ENCODE measurements at regions not wholly inside any gene's neighbourhood (a gene's known extent, or its start where the extent isn't known, plus 50 kb on each side); places are given as distances from the start of the nearest gene placed in this dataset.
"Not testable (repeated sequence)": the region's sequence is repeated elsewhere in the genome, so short reads cannot be mapped to it uniquely, and the experiment has no call there.

- H3K27me3 ChIP-seq (ENCODE audit: control insufficient read depth in 2 of 2, insufficient read depth in 2 of 2, low read length in 2 of 2), result no peaks in the 10 kb centered on the region
- H3K9ac ChIP-seq (ENCODE audit: low read depth in 1 of 2, low read length in 2 of 2), result no peak overlapping the region
- no peak overlapping the region for H3K4me3 ChIP-seq (ENCODE audit: low read length in 2 of 2)
- H3K27ac ChIP-seq (ENCODE audit: low read depth in 2 of 2, low read length in 2 of 2), result no peak overlapping the region
- no peaks in the 10 kb centered on the region for H3K36me3 ChIP-seq (ENCODE audit: control insufficient read depth in 2 of 2, insufficient read depth in 2 of 2, low read length in 2 of 2)
- no peaks in the 10 kb centered on the region for H3K9me3 ChIP-seq (ENCODE audit: control insufficient read depth in 2 of 2, low read length in 2 of 2)
- H3K4me1 ChIP-seq (ENCODE audit: control insufficient read depth in 2 of 2, insufficient read depth in 2 of 2, low read length in 2 of 2), result no peaks in the 10 kb centered on the region
These were observed 1162.8 kb downstream of the DSC3 start for GRCh38 chr18:29879763-29880162.

DNA sequence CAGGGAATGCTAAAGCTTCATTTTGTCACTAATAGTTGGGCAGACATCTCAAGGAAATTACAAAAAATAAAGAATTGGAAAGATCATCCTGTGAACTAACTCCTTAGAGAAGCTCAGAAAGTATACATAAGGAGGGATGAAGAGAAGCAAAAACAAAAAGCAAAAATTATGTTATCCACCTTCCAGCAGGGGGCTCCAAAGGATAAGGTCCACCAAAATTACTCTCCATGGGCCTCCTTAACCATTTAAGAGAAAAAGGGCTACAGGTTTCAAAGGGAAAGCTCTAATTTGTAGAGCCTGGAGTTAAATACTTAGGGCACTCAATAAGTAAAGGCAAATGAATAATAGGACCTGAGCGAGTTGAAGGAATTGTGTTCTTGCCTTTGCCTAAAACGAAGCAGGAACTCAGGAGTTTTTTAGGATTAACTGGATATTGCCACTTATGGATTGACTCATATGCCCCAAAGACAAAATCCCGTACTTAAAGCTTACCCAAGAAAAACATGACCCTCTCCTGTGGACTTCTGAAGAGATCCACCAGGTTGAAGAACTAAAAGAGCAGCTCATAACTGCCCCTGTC lies 1167.9 kb downstream of the DSC3 start:
- Histone ChIP-seq H3K27ac (ENCODE audit: low read depth in 2 of 2, low read length in 2 of 2) (no peak overlapping the region), H3K27me3 (ENCODE audit: control insufficient read depth in 2 of 2, insufficient read depth in 2 of 2, low read length in 2 of 2) (no peaks in the 10 kb centered on the region), H3K9ac (ENCODE audit: low read depth in 1 of 2, low read length in 2 of 2) (no peak overlapping the region), H3K36me3 (ENCODE audit: control insufficient read depth in 2 of 2, insufficient read depth in 2 of 2, low read length in 2 of 2) (no peaks in the 10 kb centered on the region), H3K4me3 (ENCODE audit: low read length in 2 of 2) (no peak overlapping the region), H3K4me1 (ENCODE audit: control insufficient read depth in 2 of 2, insufficient read depth in 2 of 2, low read length in 2 of 2) (no peaks in the 10 kb centered on the region), H3K9me3 (ENCODE audit: control insufficient read depth in 2 of 2, low read length in 2 of 2) (no peaks in the 10 kb centered on the region)

- Histone ChIP-seq H3K9ac (ENCODE audit: low read depth in 1 of 2, low read length in 2 of 2) (no peak overlapping the region), H3K36me3 (ENCODE audit: control insufficient read depth in 2 of 2, insufficient read depth in 2 of 2, low read length in 2 of 2) (no peaks in the 10 kb centered on the region), H3K4me1 (ENCODE audit: control insufficient read depth in 2 of 2, insufficient read depth in 2 of 2, low read length in 2 of 2) (no peaks in the 10 kb centered on the region), H3K4me3 (ENCODE audit: low read length in 2 of 2) (no peak overlapping the region), H3K27me3 (ENCODE audit: control insufficient read depth in 2 of 2, insufficient read depth in 2 of 2, low read length in 2 of 2) (no peaks in the 10 kb centered on the region), H3K9me3 (ENCODE audit: control insufficient read depth in 2 of 2, low read length in 2 of 2) (no peaks in the 10 kb centered on the region), H3K27ac (ENCODE audit: low read depth in 2 of 2, low read length in 2 of 2) (no peak overlapping the region)
These were observed 1169.3 kb downstream of the DSC3 start for GRCh38 chr18:29873211-29873610.

GRCh38 chr18:29871246-29871645 lies 1171.3 kb downstream of the DSC3 start:
- Histone ChIP-seq H3K9me3 (ENCODE audit: control insufficient read depth in 2 of 2, low read length in 2 of 2) (no peaks in the 10 kb centered on the region), H3K9ac (ENCODE audit: low read depth in 1 of 2, low read length in 2 of 2) (no peak overlapping the region)

GRCh38 chr18:29862824-29863223 lies 1179.7 kb downstream of the DSC3 start:
- Histone ChIP-seq H3K9me3 (ENCODE audit: control insufficient read depth in 2 of 2, low read length in 2 of 2) (no peaks in the 10 kb centered on the region), H3K27me3 (ENCODE audit: control insufficient read depth in 2 of 2, insufficient read depth in 2 of 2, low read length in 2 of 2) (no peaks in the 10 kb centered on the region), H3K4me1 (ENCODE audit: control insufficient read depth in 2 of 2, insufficient read depth in 2 of 2, low read length in 2 of 2) (no peaks in the 10 kb centered on the region), H3K36me3 (ENCODE audit: control insufficient read depth in 2 of 2, insufficient read depth in 2 of 2, low read length in 2 of 2) (no peaks in the 10 kb centered on the region), H3K9ac (ENCODE audit: low read depth in 1 of 2, low read length in 2 of 2) (no peak overlapping the region), H3K27ac (ENCODE audit: low read depth in 2 of 2, low read length in 2 of 2) (no peak overlapping the region), H3K4me3 (ENCODE audit: low read length in 2 of 2) (no peak overlapping the region)

More at GRCh38 chr18:29871246-29871645, 1171.3 kb downstream of the DSC3 start:
- H3K4me3 ChIP-seq (ENCODE audit: low read length in 2 of 2), result no peak overlapping the region
- no peaks in the 10 kb centered on the region for H3K27me3 ChIP-seq (ENCODE audit: control insufficient read depth in 2 of 2, insufficient read depth in 2 of 2, low read length in 2 of 2)
- H3K4me1 ChIP-seq (ENCODE audit: control insufficient read depth in 2 of 2, insufficient read depth in 2 of 2, low read length in 2 of 2), result no peaks in the 10 kb centered on the region
- no peak overlapping the region for H3K27ac ChIP-seq (ENCODE audit: low read depth in 2 of 2, low read length in 2 of 2)
- H3K36me3 ChIP-seq (ENCODE audit: control insufficient read depth in 2 of 2, insufficient read depth in 2 of 2, low read length in 2 of 2), result no peaks in the 10 kb centered on the region

GRCh38 chr18:29855637-29856036 lies 1186.9 kb downstream of the DSC3 start:
- H3K4me1 ChIP-seq (ENCODE audit: control insufficient read depth in 2 of 2, insufficient read depth in 2 of 2, low read length in 2 of 2), result no peaks in the 10 kb centered on the region
- H3K9me3 ChIP-seq (ENCODE audit: control insufficient read depth in 2 of 2, low read length in 2 of 2), result no peaks in the 10 kb centered on the region
- no peak overlapping the region for H3K27ac ChIP-seq (ENCODE audit: low read depth in 2 of 2, low read length in 2 of 2)
- no peak overlapping the region for H3K4me3 ChIP-seq (ENCODE audit: low read length in 2 of 2)
- H3K36me3 ChIP-seq (ENCODE audit: control insufficient read depth in 2 of 2, insufficient read depth in 2 of 2, low read length in 2 of 2), result no peaks in the 10 kb centered on the region
- no peaks in the 10 kb centered on the region for H3K27me3 ChIP-seq (ENCODE audit: control insufficient read depth in 2 of 2, insufficient read depth in 2 of 2, low read length in 2 of 2)
- no peak overlapping the region for H3K9ac ChIP-seq (ENCODE audit: low read depth in 1 of 2, low read length in 2 of 2)

DNA sequence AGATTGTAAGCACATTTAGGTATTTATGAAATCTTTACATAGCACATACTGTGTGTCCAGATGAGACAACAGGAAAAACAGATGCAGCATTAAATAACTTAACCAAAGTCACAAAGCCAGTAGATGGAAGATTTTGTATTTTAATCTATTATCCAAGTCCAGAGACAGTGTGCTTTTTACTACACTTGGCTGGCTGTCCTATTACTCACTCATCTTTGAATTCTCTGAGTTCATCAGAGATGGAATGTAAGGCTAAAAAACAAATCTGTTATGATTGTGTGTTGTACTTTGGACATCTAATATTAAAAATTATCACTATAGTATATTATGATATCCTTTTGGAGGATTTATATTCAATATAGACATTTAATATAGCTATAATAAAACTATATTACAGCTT lies 1189.4 kb downstream of the DSC3 start:
- H3K27ac ChIP-seq (ENCODE audit: low read depth in 2 of 2, low read length in 2 of 2), result no peak overlapping the region
- no peak overlapping the region for H3K4me3 ChIP-seq (ENCODE audit: low read length in 2 of 2)
- no peaks in the 10 kb centered on the region for H3K36me3 ChIP-seq (ENCODE audit: control insufficient read depth in 2 of 2, insufficient read depth in 2 of 2, low read length in 2 of 2)

DNA sequence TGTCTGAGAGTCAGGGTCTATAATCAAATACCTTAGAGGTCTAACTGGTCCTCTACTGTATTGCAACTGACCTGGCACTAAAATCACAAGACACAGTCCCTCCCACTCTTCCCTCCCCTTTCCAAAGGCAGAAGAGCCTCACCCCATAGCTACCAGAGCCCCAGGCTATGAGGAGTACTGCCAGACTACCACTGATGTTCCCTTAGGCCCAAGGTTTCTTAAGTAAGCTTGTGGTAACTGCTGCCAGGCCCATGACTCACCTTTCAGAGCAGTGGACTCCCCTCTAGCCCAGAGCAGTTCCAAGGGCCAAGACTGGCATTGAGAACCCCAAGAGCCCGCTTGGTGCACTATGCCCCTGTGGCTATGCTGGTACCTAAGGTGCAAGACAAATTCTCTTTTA lies 1193.4 kb downstream of the DSC3 start:
- no peak overlapping the region for H3K27ac ChIP-seq (ENCODE audit: low read depth in 2 of 2, low read length in 2 of 2)
- H3K36me3 ChIP-seq (ENCODE audit: control insufficient read depth in 2 of 2, insufficient read depth in 2 of 2, low read length in 2 of 2), result no peaks in the 10 kb centered on the region
- no peaks in the 10 kb centered on the region for H3K4me1 ChIP-seq (ENCODE audit: control insufficient read depth in 2 of 2, insufficient read depth in 2 of 2, low read length in 2 of 2)
- H3K9me3 ChIP-seq (ENCODE audit: control insufficient read depth in 2 of 2, low read length in 2 of 2), result no peaks in the 10 kb centered on the region
- no peak overlapping the region for H3K4me3 ChIP-seq (ENCODE audit: low read length in 2 of 2)
- no peaks in the 10 kb centered on the region for H3K27me3 ChIP-seq (ENCODE audit: control insufficient read depth in 2 of 2, insufficient read depth in 2 of 2, low read length in 2 of 2)
- no peak overlapping the region for H3K9ac ChIP-seq (ENCODE audit: low read depth in 1 of 2, low read length in 2 of 2)

More for the DNA sequence above, 1189.4 kb downstream of the DSC3 start:
- Histone ChIP-seq H3K27me3 (ENCODE audit: control insufficient read depth in 2 of 2, insufficient read depth in 2 of 2, low read length in 2 of 2) (no peaks in the 10 kb centered on the region), H3K4me1 (ENCODE audit: control insufficient read depth in 2 of 2, insufficient read depth in 2 of 2, low read length in 2 of 2) (no peaks in the 10 kb centered on the region), H3K9ac (ENCODE audit: low read depth in 1 of 2, low read length in 2 of 2) (no peak overlapping the region), H3K9me3 (ENCODE audit: control insufficient read depth in 2 of 2, low read length in 2 of 2) (no peaks in the 10 kb centered on the region)

- Histone ChIP-seq H3K4me1 (ENCODE audit: control insufficient read depth in 2 of 2, insufficient read depth in 2 of 2, low read length in 2 of 2) (no peaks in the 10 kb centered on the region), H3K36me3 (ENCODE audit: control insufficient read depth in 2 of 2, insufficient read depth in 2 of 2, low read length in 2 of 2) (no peaks in the 10 kb centered on the region), H3K9ac (ENCODE audit: low read depth in 1 of 2, low read length in 2 of 2) (no peak overlapping the region), H3K27ac (ENCODE audit: low read depth in 2 of 2, low read length in 2 of 2) (no peak overlapping the region), H3K9me3 (ENCODE audit: control insufficient read depth in 2 of 2, low read length in 2 of 2) (no peaks in the 10 kb centered on the region), H3K4me3 (ENCODE audit: low read length in 2 of 2) (no peak overlapping the region), H3K27me3 (ENCODE audit: control insufficient read depth in 2 of 2, insufficient read depth in 2 of 2, low read length in 2 of 2) (no peaks in the 10 kb centered on the region)
These were observed 1200.9 kb downstream of the DSC3 start for GRCh38 chr18:29841631-29842030.

- Histone ChIP-seq H3K36me3 (ENCODE audit: control insufficient read depth in 2 of 2, insufficient read depth in 2 of 2, low read length in 2 of 2) (no peaks in the 10 kb centered on the region), H3K9ac (ENCODE audit: low read depth in 1 of 2, low read length in 2 of 2) (no peak overlapping the region), H3K4me3 (ENCODE audit: low read length in 2 of 2) (no peak overlapping the region), H3K27me3 (ENCODE audit: control insufficient read depth in 2 of 2, insufficient read depth in 2 of 2, low read length in 2 of 2) (no peaks in the 10 kb centered on the region), H3K9me3 (ENCODE audit: control insufficient read depth in 2 of 2, low read length in 2 of 2) (no peaks in the 10 kb centered on the region), H3K4me1 (ENCODE audit: control insufficient read depth in 2 of 2, insufficient read depth in 2 of 2, low read length in 2 of 2) (no peaks in the 10 kb centered on the region), H3K27ac (ENCODE audit: low read depth in 2 of 2, low read length in 2 of 2) (no peak overlapping the region)
These were observed 1202.5 kb downstream of the DSC3 start for GRCh38 chr18:29840089-29840488.

DNA sequence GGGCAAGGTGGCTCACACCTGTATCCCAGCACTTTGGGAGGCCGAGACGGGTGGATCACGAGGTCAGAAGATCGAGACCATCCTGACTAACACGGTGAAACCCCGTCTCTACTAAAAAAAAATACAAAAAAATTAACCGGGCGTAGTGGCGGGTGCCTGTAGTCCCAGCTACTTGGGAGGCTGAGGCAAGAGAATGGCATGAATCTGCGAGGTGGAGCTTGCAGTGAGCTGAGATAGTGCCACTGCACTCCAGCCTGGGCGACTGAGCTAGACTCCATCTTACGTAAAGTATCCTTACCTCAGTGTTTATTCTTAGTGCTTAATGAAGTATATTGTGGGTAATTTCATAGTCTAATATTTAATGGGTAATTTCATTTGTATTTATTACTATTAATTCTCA lies 1203.6 kb downstream of the DSC3 start:
- not testable (repeated sequence) for H3K9me3 ChIP-seq (ENCODE audit: control insufficient read depth in 2 of 2, low read length in 2 of 2); H3K4me3 ChIP-seq (ENCODE audit: low read length in 2 of 2); H3K9ac ChIP-seq (ENCODE audit: low read depth in 1 of 2, low read length in 2 of 2); H3K27ac ChIP-seq (ENCODE audit: low read depth in 2 of 2, low read length in 2 of 2); H3K27me3 ChIP-seq (ENCODE audit: control insufficient read depth in 2 of 2, insufficient read depth in 2 of 2, low read length in 2 of 2); H3K36me3 ChIP-seq (ENCODE audit: control insufficient read depth in 2 of 2, insufficient read depth in 2 of 2, low read length in 2 of 2); H3K4me1 ChIP-seq (ENCODE audit: control insufficient read depth in 2 of 2, insufficient read depth in 2 of 2, low read length in 2 of 2)

Data from mucosa of rectum (tissue), 2 donors.